Osteoblast (primary cell): ENCODE measurements at regions not wholly inside any gene's neighbourhood (a gene's known extent, or its start where the extent isn't known, plus 50 kb on each side); places are given as distances from the start of the nearest gene placed in this dataset.
A peak's percentile ranks its signal among the peaks of the same experiment; 100 is the strongest.
"Not testable (repeated sequence)": the region's sequence is repeated elsewhere in the genome, so short reads cannot be mapped to it uniquely, and the experiment has no call there.

ENCODE experiments used
- DNase-seq: peaks from one replicate; pipeline ENCODE4 v3.0.0; 2011; ENCODE audit warnings: low spot score, mixed read lengths; ENCODE audit not compliant: insufficient read length; ENCODE audit errors: missing footprints
- H2AFZ ChIP-seq: 2 replicates; pipeline ENCODE4 v1.6.0; 2011; ENCODE audit warnings: mild to moderate bottlenecking, low read length
- H3K27ac ChIP-seq: 2 replicates; pipeline ENCODE4 v1.5.1; 2011; ENCODE audit warnings: mild to moderate bottlenecking, low read depth, low read length, moderate library complexity
- H3K27me3 ChIP-seq: 2 replicates; pipeline ENCODE4 v1.6.0; 2012; ENCODE audit warnings: mild to moderate bottlenecking, control low read depth, inconsistent platforms, low read length, moderate library complexity; ENCODE audit not compliant: insufficient read depth
- H3K36me3 ChIP-seq: 2 replicates; pipeline ENCODE4 v1.5.1; 2011; ENCODE audit warnings: mild to moderate bottlenecking, low read length, control low read depth, moderate library complexity; ENCODE audit not compliant: insufficient read depth
- H3K4me1 ChIP-seq: 2 replicates; pipeline ENCODE4 v1.5.1; 2011; ENCODE audit warnings: mild to moderate bottlenecking, low read length, control low read depth, moderate library complexity; ENCODE audit not compliant: insufficient read depth
- H3K4me2 ChIP-seq: 2 replicates; pipeline ENCODE4 v1.6.0; 2011; ENCODE audit warnings: mild to moderate bottlenecking, low read length; ENCODE audit not compliant: insufficient read depth
- H3K4me3 ChIP-seq: fragments of 200-600 bp; sonication (generic); 3 replicates; pipeline ENCODE4 v1.5.1; 2012; ENCODE audit warnings: mild to moderate bottlenecking, low read length, inconsistent platforms; ENCODE audit not compliant: insufficient read depth
- H3K79me2 ChIP-seq: 2 replicates; pipeline ENCODE4 v1.6.0; 2012; ENCODE audit warnings: mild to moderate bottlenecking, low read length, control low read depth, inconsistent platforms; ENCODE audit not compliant: insufficient read depth
- H3K9me3 ChIP-seq: 2 replicates; pipeline ENCODE4 v1.5.1; 2011; ENCODE audit warnings: low read depth, low read length, control low read depth
- H4K20me1 ChIP-seq: 2 replicates; pipeline ENCODE4 v1.6.0; 2012; ENCODE audit warnings: mild to moderate bottlenecking, low read length, control low read depth; ENCODE audit not compliant: insufficient read depth
- CTCF ChIP-seq: IDR thresholded peaks from 2 replicates; pipeline ENCODE4 v1.5.1; 2011; ENCODE audit warnings: mild to moderate bottlenecking, low read depth, low read length, moderate library complexity; ENCODE audit errors: extremely low read depth

GRCh38 chr18:7178568-7178967 is 52.3 kb upstream of the LRRC30 start:
- H3K27ac ChIP-seq, result not testable (repeated sequence)

GRCh38 chr18:7177116-7177744 is 53.7 kb upstream of the LRRC30 start:
- peak overlapping the region; percentile 28 for H3K27ac ChIP-seq
- peak; percentile 96 for DNase-seq
- TF ChIP-seq CTCF, result peak; percentile 85
- H3K4me1 ChIP-seq, result peaks cover 6% of the 10 kb centered on the region
- no peaks in the 10 kb centered on the region for H3K36me3 ChIP-seq
- H3K79me2 ChIP-seq, result no peaks in the 10 kb centered on the region
- H3K4me2 ChIP-seq, result no peak overlapping the region
- no peaks in the 10 kb centered on the region for H4K20me1 ChIP-seq
- no peaks in the 10 kb centered on the region for H3K9me3 ChIP-seq
- peaks cover 3% of the 10 kb centered on the region for H3K27me3 ChIP-seq
- peak overlapping the region; percentile 40 for H2AFZ ChIP-seq
- H3K4me3 ChIP-seq, result no peak overlapping the region

More at GRCh38 chr18:7178568-7178967, 52.3 kb upstream of the LRRC30 start:
- not testable (repeated sequence) for H3K4me3 ChIP-seq, H3K79me2 ChIP-seq, H3K4me2 ChIP-seq, H3K9me3 ChIP-seq, H4K20me1 ChIP-seq, DNase-seq, H3K27me3 ChIP-seq, H3K36me3 ChIP-seq, H3K4me1 ChIP-seq, H2AFZ ChIP-seq

- Histone ChIP-seq H3K79me2 (no peaks in the 10 kb centered on the region), H3K27ac (no peak overlapping the region), H3K4me1 (peaks cover 6% of the 10 kb centered on the region), H4K20me1 (no peaks in the 10 kb centered on the region), H3K4me3 (no peak overlapping the region), H3K36me3 (no peaks in the 10 kb centered on the region), H3K4me2 (no peak overlapping the region), H2AFZ (peak overlapping the region; percentile 16), H3K9me3 (no peaks in the 10 kb centered on the region), H3K27me3 (no peaks in the 10 kb centered on the region)
- no peak for DNase-seq
- peak; percentile 20 for TF ChIP-seq CTCF
Observed at GRCh38 chr18:7174344-7175095, 56.4 kb upstream of the LRRC30 start.

- TF ChIP-seq CTCF, result no peak
Observed at GRCh38 chr18:7173216-7173615, 55.6 kb upstream of the LAMA1 start.

More at GRCh38 chr18:7173216-7173615, 55.6 kb upstream of the LAMA1 start:
- no peak overlapping the region for H2AFZ ChIP-seq
- no peaks in the 10 kb centered on the region for H3K27me3 ChIP-seq
- H3K27ac ChIP-seq, result no peak overlapping the region
- H3K4me2 ChIP-seq, result no peak overlapping the region
- no peaks in the 10 kb centered on the region for H3K9me3 ChIP-seq
- no peaks in the 10 kb centered on the region for H3K36me3 ChIP-seq
- H3K79me2 ChIP-seq, result no peaks in the 10 kb centered on the region
- no peak overlapping the region for H3K4me3 ChIP-seq
- H3K4me1 ChIP-seq, result peaks cover 6% of the 10 kb centered on the region
- no peak for DNase-seq
- H4K20me1 ChIP-seq, result no peaks in the 10 kb centered on the region
